ENCODE measurements at regions not wholly inside any gene's neighbourhood (a gene's known extent, or its start where the extent isn't known, plus 50 kb on each side); places are given as distances from the start of the nearest gene placed in this dataset.
"Not testable (repeated sequence)": the region's sequence is repeated elsewhere in the genome, so short reads cannot be mapped to it uniquely, and the experiment has no call there.

DNA sequence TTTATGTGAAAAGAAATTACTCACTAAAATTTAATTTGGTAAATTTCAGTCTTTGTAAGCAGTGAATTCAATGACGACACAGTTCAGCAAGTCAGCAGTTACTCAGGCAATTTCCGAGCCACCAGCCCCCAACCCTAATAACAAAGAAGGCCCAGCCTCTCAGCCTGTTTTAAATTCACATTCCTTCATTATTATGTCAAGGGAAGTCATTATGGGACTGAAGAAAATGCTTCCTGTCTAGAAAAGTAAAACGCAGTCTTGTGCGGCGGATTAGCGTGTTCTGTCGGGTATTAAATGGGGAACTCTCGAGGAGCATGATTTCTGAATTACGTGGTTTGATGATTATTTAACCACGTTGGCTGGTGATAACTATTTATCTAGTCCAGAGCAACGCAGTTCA, 177.6 kb downstream of the AIPL1 start:
- DNase-seq: peak in 1 of 56 donors; percentile 2

DNA sequence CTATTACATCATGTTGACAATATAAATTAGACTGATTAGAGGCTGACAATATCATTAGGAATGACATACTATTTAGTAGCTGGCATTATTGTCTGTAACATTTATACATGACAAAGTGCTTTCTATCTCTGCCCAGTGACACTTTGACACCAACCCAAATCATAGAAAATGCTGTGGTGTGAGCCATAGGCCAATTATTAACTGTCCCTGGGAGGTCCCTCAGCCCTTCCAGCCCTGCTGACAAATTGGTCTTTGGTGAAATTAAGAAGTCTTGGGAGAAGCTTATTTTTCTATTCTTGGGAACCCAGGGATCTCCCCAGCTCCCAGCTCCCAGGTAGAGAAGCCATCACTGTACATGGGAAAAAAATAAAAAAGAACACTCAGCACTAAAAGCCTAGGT, 179.6 kb downstream of the AIPL1 start:
- no peak for DNase-seq

DNA sequence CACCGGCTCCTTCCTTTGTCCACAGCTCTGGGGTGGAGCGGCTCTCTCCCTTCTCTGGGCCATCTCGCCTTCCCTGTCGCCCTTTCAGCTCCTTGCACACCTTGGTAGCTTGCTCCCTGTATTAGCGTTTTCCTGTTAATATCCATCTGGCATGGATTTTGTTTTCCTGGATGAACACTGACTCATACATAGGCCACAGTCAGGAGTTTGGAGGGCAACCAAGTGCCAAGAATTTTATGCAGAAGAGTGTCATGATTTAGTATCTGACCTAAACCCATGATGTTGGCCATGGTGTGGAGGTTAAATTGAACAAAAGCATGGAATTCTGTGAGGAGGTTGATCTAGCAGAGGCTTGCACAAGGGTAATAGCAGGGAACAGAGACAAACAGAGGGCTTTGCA, 180.9 kb downstream of the AIPL1 start:
- DNase-seq: no peak

DNA sequence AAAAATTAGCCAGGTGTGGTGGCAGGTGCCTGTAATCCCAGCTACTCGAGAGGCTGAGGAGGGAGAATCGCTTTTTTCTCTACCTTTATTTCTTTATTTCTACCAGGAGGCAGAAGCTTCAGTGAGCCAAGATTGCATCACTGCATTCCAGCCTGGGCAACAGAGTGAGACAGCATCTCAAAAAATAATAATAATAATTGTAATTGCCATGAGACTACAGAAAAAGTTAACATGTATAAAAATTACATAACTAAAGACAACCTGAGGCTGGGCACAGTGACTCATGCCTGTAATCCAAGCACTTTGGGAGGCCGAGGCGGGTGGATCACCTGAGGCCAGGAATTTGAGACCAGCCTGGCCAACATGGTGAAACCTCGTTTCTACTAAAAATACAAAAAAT, 181.5 kb downstream of the WSCD1 start:
- DNase-seq: not testable (repeated sequence)

DNA sequence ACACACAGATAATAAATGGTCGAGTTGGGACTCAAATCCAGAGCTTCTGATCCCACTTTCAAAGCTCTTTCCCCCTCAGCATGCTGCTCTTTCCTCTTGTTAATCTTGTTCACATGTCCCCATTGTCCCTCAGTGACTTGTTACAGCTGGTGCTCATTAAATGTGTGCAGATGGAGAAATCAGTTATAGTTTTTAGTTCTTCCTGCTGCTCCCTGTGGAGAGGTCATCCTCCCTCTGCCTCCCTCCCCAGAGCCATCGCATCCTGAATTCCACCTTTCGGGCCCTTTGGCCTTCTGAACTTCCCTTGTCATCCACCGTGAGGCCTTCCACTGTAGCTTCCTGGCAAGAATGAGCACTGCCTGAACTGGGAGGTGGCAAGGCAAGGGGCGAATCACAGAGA, 179.6 kb downstream of the WSCD1 start:
- no peak for DNase-seq

GRCh38 chr17:6248061-6248460, 177.9 kb downstream of the WSCD1 start:
- DNase-seq: no peak

DNA sequence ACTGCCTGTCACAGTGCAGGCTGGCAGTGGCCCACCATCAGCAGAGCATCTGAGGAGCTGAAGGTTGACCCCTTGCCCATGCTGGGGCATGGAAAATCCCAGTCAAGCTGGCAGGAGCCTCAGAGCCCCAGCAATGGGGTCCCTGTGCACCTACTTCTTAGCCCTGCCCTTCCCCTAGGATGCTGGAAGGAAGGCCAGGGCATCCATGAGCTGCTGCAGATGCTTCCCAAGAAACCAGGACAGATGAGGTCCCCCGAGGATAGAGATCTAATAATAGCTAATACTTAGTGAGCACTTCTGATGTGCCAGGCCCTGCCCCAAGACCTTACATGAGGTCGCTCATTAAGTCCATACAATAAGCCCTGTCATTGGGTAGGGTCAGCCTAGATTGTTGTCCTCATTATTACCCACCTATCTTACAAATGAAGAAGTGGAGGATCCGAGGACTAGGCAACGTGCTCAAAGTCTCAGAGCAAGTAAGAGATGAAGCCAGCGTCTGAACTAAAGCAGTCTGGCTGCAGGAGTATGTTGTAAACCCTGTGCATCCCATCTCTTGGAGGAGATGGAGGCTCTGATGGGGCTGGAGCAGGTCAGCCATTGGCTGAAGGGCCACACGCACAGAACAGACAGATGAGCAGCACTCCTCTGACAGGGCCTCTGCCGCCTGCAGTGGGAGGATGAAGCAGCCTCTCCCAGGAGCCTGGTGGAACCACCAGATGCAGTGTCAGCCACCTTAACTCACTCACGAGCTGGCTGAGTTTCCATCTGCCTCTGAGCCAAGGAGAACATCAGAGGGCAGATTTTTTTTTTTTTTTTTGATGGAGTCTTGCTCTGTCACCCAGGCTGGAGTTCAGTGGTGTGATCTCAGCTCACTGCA, 175.4 kb downstream of the WSCD1 start:
- no peak for DNase-seq

GRCh38 chr17:6244796-6245195, 174.6 kb downstream of the WSCD1 start:
- no peak for DNase-seq

DNA sequence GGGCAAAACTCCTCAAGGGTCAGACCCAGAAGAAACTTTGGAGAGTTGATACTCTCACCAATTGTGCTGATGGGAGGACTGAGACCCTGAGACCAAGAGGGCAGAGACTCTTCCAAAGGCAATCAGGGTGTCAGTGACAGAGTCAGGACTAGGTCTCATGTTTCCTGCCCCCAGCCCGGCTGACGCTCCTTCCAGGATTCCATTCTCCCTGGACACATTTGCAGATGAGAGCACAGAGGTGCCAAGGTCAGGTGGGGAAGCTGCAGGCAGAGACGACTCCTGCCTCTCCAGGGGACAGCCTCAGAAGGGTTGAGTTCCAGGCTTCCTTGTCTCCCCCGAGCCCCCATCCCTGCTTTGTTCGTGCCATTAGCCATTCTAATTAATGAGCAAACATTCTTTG, 174.1 kb downstream of the WSCD1 start:
- no peak for DNase-seq

DNA sequence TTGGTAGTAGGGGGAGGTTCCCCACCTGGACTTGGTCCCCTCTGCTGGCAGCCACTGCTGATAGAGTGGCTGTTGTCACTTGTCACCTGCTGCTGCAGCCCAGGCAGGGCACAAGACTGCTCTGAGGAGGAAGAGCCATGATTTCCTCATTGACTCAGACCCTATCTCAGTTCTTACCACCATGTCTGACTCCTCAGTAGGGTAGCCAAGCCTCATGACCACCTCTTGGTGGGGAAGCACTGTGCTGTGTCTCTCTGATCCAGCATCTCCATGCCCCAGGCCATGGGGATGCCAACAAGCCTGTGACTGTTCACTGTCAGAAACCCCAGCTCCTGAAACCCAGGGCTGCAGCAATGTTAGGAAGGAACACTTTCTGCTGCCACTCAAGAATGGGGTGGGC, 173.0 kb downstream of the WSCD1 start:
- no peak for DNase-seq

- peak in 26 of 56 donors; percentile 1 to 61 (median 20) for DNase-seq
These were observed 171.8 kb downstream of the WSCD1 start for GRCh38 chr17:6241996-6242395.

- DNase-seq: no peak
These were observed 171.2 kb downstream of the WSCD1 start for GRCh38 chr17:6241381-6241780.

DNA sequence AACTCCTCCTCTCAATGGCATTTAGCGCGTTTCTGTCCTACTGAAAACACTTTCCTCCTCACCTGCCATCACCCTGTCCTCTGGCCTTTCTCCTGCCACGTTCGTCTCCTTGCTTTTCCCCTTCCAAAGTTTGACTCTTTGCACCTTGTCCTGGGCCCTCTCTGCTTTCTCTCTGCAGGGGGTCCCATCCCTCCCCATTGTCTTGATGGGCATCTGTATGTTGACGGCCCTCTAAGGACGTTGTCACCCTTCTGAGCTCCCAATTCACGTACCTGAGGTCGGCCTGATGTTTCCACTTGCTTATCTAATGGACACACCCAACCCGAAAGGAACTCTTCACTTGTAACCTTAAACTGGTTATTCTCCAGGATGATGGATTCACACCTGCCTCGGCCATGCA, 170.4 kb downstream of the WSCD1 start:
- no peak for DNase-seq

GRCh38 chr17:6240001-6240400, 169.8 kb downstream of the WSCD1 start:
- no peak for DNase-seq

- DNase-seq: peak in 8 of 56 donors; percentile 3 to 14 (median 4)
These were observed 169.1 kb downstream of the WSCD1 start for GRCh38 chr17:6239241-6239798.

GRCh38 chr17:6233856-6234255, 163.7 kb downstream of the WSCD1 start:
- no peak for DNase-seq

- DNase-seq: no peak
These were observed 163.2 kb downstream of the WSCD1 start for GRCh38 chr17:6233339-6233738.

DNA sequence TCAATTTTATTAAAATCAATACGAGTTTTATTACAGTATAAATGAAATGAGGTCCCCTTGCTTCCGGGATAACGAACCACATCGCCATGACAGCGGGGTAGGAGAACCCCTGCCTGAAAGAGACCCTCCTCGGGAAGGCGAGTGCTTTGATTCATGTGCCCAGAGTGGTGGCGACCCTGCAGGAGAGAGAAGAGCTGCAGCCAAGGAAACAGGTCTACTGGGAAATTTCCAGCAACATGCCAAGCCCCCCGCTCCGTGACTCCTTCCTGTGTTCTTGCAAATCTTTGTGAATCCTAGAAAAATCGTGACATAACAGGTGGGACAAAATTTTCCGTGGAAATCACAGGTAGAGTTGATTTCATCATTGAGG, 162.5 kb downstream of the WSCD1 start:
- DNase-seq: no peak

GRCh38 chr17:6231886-6232731, 161.9 kb downstream of the WSCD1 start:
- no peak for DNase-seq

DNA sequence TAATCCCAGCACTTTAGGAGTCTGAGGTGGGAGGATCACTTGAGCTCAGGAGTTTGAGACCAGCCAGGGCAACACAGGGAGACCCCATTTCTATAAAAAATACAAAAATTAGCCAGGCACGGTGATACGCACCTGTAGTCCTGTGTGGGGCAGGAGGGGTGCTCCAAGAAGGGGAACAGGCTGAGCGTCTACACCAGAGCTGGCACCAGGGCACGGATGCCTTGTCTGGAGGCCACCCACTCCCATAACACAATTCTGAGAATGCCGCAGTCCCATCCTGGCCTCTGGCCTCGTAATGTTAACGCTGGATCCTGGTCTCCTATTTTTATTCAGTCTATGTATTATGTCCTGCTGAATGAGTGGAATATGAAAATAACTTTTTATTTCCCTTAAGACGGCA, 161.3 kb downstream of the WSCD1 start:
- DNase-seq: no peak

GRCh38 chr17:6218333-6218732, 148.2 kb downstream of the WSCD1 start:
- DNase-seq: no peak
